ENCODE measurements at regions not wholly inside any gene's neighbourhood (a gene's known extent, or its start where the extent isn't known, plus 50 kb on each side); places are given as distances from the start of the nearest gene placed in this dataset.

DNA sequence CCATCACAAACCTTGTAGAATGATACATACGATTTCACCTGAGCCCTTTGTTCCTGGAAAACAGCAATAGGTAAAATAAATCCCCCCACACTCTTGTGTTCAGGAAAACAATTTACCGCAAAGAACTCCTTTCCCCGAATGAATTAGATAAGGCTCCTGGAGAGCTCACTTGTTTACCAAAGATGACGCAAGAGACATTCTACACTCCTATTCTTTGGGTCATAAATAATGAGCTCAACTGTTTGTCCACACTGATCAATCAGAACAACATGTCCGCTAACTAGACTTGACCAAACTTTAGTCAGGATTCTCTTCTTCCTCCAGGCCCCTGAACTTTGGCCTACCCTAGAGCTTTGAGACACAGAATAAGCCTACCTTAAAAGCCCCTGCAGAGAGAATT lies 271.9 kb upstream of the OPRM1 start:
- H3K9me3 Mint-ChIP-seq = peaks cover 4% of the 10 kb centered on the region
- H3K27me3 Mint-ChIP-seq = no peaks in the 10 kb centered on the region
- CTCF ChIA-PET = no interaction called here
- DNase-seq (no peak), ATAC-seq (ENCODE audit: low read depth) (no peak)
- H3K4me1 Mint-ChIP-seq = no peaks in the 10 kb centered on the region
- no peaks in the 10 kb centered on the region for H3K36me3 Mint-ChIP-seq (ENCODE audit: low read depth)
- POLR2A ChIA-PET = no interaction called here
- TF ChIP-seq, protein P1, sequence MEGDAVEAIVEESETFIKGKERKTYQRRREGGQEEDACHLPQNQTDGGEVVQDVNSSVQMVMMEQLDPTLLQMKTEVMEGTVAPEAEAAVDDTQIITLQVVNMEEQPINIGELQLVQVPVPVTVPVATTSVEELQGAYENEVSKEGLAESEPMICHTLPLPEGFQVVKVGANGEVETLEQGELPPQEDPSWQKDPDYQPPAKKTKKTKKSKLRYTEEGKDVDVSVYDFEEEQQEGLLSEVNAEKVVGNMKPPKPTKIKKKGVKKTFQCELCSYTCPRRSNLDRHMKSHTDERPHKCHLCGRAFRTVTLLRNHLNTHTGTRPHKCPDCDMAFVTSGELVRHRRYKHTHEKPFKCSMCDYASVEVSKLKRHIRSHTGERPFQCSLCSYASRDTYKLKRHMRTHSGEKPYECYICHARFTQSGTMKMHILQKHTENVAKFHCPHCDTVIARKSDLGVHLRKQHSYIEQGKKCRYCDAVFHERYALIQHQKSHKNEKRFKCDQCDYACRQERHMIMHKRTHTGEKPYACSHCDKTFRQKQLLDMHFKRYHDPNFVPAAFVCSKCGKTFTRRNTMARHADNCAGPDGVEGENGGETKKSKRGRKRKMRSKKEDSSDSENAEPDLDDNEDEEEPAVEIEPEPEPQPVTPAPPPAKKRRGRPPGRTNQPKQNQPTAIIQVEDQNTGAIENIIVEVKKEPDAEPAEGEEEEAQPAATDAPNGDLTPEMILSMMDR (IDR thresholded peaks at IDR 0.05) = no peak
- no peak overlapping the region for H3K27ac Mint-ChIP-seq
- H3K4me3 Mint-ChIP-seq = no peak overlapping the region
- intact Hi-C loops (cut with micrococcal nuclease) = no loop called here

DNA sequence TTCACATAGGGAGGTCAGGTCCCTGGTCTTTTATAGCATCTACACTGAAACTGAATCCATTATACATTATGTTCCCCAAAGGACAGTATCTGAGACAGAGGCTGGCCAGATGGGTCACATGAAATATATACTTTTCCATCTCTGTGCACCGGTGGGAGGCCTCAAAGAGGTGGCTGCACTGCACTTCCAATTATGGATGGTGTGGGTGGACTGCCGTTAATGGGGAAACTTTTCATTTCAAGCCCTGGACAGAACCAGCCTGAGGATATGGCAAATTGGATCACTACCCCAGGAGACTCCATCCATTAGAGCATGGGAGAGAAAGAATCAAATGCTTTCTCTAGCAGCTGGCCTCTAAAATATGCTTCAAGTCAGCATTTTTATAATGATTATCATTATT lies 280.5 kb upstream of the OPRM1 start:
- Mint-ChIP-seq H3K4me3 (no peak overlapping the region), H3K27me3 (no peaks in the 10 kb centered on the region), H3K9me3 (no peaks in the 10 kb centered on the region), H3K36me3 (ENCODE audit: low read depth) (no peaks in the 10 kb centered on the region), H3K27ac (no peak overlapping the region), H3K4me1 (no peaks in the 10 kb centered on the region)
- TF ChIP-seq, protein P1 (IDR thresholded peaks at IDR 0.05) = no peak
- CTCF ChIA-PET = no interaction called here
- intact Hi-C loops (cut with micrococcal nuclease) = no loop called here
- POLR2A ChIA-PET = no interaction called here
- ATAC-seq (ENCODE audit: low read depth) = no peak
- no peak for DNase-seq

DNA sequence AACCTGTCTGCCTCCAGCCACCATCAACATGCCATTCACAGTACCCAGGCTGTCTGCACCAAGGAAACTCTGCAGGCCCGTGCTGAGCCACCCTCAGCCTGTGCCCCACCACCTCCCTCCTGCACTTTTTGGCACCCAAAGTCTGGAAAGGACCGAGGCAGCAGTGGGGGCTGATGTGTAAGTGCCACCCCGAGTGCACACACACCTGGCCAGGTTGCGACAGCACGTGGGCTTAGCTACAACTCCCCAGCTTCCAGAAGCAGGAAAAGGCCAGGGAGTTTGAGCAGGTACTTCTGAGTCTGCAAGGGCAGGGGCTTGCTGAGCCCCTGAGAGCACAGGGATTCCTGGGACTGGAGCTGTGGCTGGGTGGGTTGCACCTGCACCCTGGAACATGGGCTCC lies 303.3 kb upstream of the OPRM1 start:
- H3K27me3 Mint-ChIP-seq = no peaks in the 10 kb centered on the region
- no peak overlapping the region for H3K4me3 Mint-ChIP-seq
- H3K36me3 Mint-ChIP-seq (ENCODE audit: low read depth) = no peaks in the 10 kb centered on the region
- DNase-seq (no peak), ATAC-seq (ENCODE audit: low read depth) (no peak)
- TF ChIP-seq, protein P1 (IDR thresholded peaks at IDR 0.05) = no peak
- no peaks in the 10 kb centered on the region for H3K9me3 Mint-ChIP-seq
- intact Hi-C loops (cut with micrococcal nuclease) = no loop called here
- no peak overlapping the region for H3K27ac Mint-ChIP-seq
- no peaks in the 10 kb centered on the region for H3K4me1 Mint-ChIP-seq
- ChIA-PET CTCF (no interaction called here), POLR2A (no interaction called here)

DNA sequence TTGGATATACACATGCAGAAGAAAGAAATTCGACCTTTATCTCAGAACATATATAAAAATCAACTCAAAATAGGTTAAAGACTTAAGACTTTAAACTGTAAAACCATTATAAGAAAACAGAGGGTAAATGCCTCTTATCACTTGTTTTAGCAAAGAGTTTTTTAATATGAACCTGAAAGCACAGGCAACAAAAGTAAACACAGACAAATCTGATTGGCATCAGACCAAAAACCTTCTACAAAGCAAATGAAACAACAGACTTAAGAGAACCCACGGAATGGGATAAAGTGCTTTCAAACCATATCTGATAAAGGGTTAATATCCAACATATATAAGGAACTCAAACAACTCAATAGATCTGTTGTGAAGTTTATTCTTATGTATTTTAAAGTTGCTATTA lies 309.9 kb upstream of the OPRM1 start:
- H3K4me1 Mint-ChIP-seq = no peaks in the 10 kb centered on the region
- no peak for DNase-seq
- ChIA-PET POLR2A (no interaction called here), CTCF (no interaction called here)
- no peaks in the 10 kb centered on the region for H3K27me3 Mint-ChIP-seq
- intact Hi-C loops (cut with micrococcal nuclease) = no loop called here
- no peak overlapping the region for H3K4me3 Mint-ChIP-seq
- TF ChIP-seq, protein P1 (IDR thresholded peaks at IDR 0.05) = no peak
- no peak for ATAC-seq (ENCODE audit: low read depth)
- no peak overlapping the region for H3K27ac Mint-ChIP-seq
- H3K36me3 Mint-ChIP-seq (ENCODE audit: low read depth) = no peaks in the 10 kb centered on the region
- H3K9me3 Mint-ChIP-seq = no peaks in the 10 kb centered on the region

DNA sequence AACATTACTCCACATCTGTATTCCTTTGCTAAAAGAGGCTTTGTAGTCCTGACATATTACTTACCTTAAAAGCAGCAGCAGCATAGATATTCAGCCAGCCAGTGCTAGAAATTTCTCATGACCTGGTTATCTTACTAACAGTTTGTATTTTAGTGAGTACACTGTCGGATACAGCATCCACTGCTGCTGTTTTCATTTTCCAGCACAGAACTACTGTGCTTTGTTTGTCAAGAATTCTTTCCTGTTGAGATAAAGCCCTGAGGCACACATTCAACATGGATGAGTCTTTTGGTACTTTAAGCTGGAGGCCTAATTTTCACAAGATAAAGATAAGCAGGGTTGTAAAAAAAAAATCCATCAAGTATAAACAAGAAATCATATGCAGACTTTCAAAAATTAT lies 311.2 kb upstream of the OPRM1 start:
- Mint-ChIP-seq H3K36me3 (ENCODE audit: low read depth) (no peaks in the 10 kb centered on the region), H3K27me3 (no peaks in the 10 kb centered on the region), H3K4me1 (no peaks in the 10 kb centered on the region), H3K27ac (no peak overlapping the region), H3K9me3 (no peaks in the 10 kb centered on the region), H3K4me3 (no peak overlapping the region)
- no peak for ATAC-seq (ENCODE audit: low read depth)
- ChIA-PET POLR2A (no interaction called here), CTCF (no interaction called here)
- no peak for DNase-seq
- TF ChIP-seq, protein P1 (IDR thresholded peaks at IDR 0.05) = no peak
- intact Hi-C loops (cut with micrococcal nuclease) = no loop called here
